Fibroblast of mammary gland (primary cell): ENCODE measurements at regions not wholly inside any gene's neighbourhood (a gene's known extent, or its start where the extent isn't known, plus 50 kb on each side); places are given as distances from the start of the nearest gene placed in this dataset.

Experiments used
- DNase-seq: peaks from one replicate; pipeline ENCODE4 v3.0.0-alpha.2; 2010; ENCODE audit warnings: low read depth
- H3K4me3 ChIP-seq: 2 replicates; pipeline ENCODE4 v1.5.1; 2011; ENCODE audit warnings: low read depth, mild to moderate bottlenecking, low read length, moderate library complexity; ENCODE audit not compliant: control insufficient read depth
- TF ChIP-seq, protein P1 (sequence below): conservative IDR thresholded peaks from 2 replicates; pipeline ENCODE4 v1.5.1; 2011; ENCODE audit warnings: low read depth, low read length, inconsistent platforms; ENCODE audit not compliant: control insufficient read depth, insufficient read depth

DNA sequence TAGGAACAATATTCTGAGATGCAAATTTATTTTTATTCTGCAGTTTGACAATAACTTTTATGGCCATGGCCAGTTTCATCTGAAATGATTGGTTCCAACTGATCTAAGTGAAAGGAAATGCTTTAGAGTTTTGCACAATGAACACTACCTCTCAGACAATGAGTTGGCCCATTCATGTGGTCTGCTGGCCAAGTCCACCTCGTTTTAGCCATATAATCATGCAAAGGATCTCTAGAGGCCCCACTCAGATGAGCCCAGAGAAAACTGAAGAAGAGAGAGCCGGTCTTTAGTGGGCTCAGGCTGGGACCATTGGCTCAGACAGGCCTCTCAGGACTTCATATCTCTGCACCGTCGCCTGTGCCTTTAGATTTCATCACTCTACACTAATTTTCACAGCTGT, 254.7 kb downstream of the MREG start:
- peak; percentile 54 for DNase-seq
- H3K4me3 ChIP-seq, result no peak overlapping the region
- TF ChIP-seq, protein P1, sequence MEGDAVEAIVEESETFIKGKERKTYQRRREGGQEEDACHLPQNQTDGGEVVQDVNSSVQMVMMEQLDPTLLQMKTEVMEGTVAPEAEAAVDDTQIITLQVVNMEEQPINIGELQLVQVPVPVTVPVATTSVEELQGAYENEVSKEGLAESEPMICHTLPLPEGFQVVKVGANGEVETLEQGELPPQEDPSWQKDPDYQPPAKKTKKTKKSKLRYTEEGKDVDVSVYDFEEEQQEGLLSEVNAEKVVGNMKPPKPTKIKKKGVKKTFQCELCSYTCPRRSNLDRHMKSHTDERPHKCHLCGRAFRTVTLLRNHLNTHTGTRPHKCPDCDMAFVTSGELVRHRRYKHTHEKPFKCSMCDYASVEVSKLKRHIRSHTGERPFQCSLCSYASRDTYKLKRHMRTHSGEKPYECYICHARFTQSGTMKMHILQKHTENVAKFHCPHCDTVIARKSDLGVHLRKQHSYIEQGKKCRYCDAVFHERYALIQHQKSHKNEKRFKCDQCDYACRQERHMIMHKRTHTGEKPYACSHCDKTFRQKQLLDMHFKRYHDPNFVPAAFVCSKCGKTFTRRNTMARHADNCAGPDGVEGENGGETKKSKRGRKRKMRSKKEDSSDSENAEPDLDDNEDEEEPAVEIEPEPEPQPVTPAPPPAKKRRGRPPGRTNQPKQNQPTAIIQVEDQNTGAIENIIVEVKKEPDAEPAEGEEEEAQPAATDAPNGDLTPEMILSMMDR, result no peak

DNA sequence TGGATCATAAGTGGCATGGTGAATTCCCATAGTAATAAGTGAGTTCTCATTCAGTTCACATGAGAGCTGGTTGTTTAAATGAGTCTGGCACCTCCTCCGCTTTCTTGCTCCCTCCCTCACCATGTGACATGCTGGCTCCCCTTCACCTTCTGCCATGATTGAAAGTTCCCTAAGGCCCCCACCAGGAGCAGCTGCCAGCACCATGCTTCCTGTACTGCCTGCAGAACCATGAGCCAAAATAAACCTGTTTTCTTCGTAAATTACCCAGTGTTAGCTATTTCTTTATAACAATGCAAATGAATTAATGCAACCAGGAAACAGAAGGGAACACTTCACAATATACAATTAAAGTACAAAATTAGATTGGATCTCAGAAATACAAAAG, 257.0 kb downstream of the MREG start:
- TF ChIP-seq, protein P1, result no peak
- no peak overlapping the region for H3K4me3 ChIP-seq
- no peak for DNase-seq

DNA sequence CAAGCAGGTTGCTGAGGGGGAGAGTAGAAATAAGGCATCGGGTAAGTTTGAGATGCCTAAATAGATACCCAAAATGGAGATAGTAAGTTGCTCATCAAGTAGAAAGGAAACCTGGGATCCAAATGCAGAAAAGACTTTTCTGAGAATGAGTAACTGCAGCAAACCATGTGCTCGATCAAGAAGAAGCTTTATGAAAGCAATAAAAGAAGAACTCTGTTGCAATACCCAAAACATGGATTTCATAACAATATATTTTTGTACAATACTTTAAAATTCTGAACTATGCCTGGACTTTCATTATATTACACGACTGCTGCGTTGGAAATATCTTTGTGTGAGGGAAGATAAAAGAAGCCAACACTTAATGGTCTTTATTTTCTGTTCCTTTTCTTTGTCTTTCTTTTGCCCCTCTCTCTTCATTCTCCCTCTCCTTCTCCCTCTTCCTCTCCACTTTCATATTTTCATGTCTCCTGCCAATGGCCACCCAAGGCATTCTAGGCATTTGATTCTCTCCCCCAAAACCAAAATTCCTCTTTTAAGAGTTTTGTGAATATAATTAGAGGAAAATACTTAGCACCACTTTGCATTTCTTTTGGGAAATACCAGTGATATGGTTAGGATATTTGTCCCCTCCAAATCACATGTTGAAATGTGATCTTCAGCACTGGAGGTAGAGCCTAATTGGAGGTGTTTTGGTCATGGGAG, 257.6 kb downstream of the MREG start:
- TF ChIP-seq, protein P1, result no peak
- H3K4me3 ChIP-seq, result no peak overlapping the region
- DNase-seq, result no peak

DNA sequence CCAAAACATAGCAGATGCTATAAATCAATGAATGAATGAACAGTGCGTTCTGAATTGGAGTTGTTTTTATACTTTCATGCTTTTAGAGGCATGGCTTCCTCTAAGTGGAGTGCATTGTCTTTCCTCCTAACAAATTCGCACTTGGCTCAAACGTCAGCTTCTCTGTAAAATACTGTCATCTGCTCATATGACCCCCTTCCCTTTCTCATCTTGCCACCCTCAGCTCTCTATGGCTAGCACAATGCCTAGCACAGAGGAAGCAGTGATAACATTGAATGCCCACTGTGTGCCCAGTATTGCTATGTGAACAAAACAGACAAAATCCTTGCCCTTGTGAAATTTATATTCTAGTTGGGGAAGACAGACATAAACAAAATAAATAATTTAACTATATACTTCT, 258.8 kb downstream of the MREG start:
- DNase-seq, result no peak
- TF ChIP-seq, protein P1, result no peak
- H3K4me3 ChIP-seq, result no peak overlapping the region

DNA sequence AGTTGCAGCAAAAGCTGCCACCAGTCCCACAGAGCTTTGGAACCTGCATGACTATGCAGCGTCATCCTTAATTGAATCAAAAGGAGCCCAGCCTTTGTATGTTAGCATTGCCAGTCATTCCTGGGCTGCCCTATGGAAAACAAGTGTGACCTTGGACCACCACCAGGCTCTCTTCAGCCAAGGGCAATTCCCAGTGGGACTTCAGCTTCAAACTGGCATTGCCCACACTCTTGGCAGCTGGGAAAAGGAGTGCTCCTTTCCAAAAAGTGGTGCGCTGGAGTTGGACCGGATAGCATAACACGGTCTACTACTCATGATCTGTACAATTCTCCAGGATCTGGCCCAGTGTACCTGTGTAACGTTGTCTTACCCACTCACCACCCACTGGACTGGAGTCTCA, 259.5 kb downstream of the MREG start:
- H3K4me3 ChIP-seq, result no peak overlapping the region
- TF ChIP-seq, protein P1, result no peak
- no peak for DNase-seq

DNA sequence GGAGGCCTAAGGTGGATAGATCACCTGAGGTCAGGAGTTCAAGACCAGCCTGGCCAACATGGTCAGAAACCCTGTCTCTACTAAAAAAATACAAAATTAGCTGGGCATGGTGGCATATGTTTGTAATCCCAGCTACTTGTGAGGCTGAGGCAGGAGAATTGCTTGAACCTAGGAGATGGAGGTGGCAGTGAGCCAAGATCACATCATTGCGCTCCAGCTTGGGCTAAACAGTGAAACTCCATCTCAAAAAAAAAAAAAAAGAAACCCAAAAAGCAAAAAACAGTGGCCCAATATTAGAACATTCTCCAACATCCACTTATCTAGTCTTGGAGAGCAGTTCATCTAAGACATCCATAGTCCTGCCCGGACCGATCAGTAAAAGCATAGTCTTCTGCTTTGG, 260.4 kb downstream of the MREG start:
- TF ChIP-seq, protein P1, result no peak
- no peak for DNase-seq
- H3K4me3 ChIP-seq, result no peak overlapping the region

DNA sequence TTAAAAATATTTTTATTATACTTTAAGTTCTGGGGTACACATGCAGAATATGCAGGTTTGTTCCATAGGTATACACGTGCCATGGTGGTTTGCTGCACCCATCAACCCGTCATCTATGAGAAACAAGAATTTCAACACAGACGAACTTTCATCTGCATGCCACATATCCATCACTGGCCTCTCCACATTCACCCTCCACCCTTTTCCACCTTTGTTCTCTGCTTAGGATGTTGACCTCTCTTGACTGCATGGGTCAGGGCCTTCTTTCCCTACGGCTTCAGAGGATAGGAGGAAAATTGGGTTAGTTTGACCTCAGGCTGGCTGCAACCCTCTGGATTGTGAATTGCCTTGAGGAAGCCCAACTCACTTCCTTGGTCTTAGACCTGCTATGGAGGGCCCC, 260.9 kb downstream of the MREG start:
- DNase-seq, result no peak
- no peak overlapping the region for H3K4me3 ChIP-seq
- TF ChIP-seq, protein P1, result no peak
